Kasumi-1 (cell line): ENCODE measurements at regions not wholly inside any gene's neighbourhood (a gene's known extent, or its start where the extent isn't known, plus 50 kb on each side); places are given as distances from the start of the nearest gene placed in this dataset.

ENCODE experiments used
- DNase-seq, 2 experiments: peaks; one replicate each; lab custom pipeline; 2025; lab: John Stamatoyannopoulos, UW

GRCh38 chr11:119490253-119491006 is 67.5 kb upstream of the THY1 start:
- DNase-seq, result no peak

GRCh38 chr11:119489087-119489486 is 66.1 kb upstream of the THY1 start:
- DNase-seq, result no peak

DNA sequence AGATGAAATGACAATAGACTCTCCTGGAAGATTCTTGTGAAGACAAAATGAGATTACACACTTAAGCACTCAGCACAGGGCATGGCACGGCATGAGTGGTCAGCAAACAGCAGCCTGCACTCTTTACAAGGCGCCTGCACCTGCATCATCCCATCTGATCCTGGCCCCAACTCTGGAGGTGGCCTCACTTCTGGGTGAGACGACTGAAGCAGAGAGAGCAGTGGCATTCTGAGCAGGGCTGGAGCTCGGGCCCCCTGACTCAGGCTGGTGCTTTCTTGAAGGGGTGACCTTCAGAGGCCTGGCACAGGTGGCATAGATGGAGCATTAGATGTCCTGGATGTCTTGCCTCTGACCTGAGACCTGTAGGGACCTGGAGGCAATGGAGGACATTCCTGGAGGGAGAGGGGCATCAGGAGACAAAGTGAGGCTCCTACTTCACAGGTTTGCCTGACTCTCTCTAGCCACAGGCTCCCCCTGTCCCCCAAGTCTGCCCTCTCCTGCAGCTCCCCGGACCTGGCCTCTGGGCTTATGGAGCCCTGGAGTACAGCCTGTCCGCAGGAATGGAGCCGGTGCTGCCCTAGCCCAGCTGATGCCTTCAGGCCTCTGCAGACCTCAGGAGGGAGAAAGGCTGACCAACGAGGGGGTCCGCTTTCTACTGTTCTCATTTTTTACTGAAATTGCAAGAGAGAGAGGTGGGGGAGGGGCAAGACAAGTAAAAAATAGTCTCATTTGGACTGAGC is 65.5 kb upstream of the THY1 start:
- no peak for DNase-seq

DNA sequence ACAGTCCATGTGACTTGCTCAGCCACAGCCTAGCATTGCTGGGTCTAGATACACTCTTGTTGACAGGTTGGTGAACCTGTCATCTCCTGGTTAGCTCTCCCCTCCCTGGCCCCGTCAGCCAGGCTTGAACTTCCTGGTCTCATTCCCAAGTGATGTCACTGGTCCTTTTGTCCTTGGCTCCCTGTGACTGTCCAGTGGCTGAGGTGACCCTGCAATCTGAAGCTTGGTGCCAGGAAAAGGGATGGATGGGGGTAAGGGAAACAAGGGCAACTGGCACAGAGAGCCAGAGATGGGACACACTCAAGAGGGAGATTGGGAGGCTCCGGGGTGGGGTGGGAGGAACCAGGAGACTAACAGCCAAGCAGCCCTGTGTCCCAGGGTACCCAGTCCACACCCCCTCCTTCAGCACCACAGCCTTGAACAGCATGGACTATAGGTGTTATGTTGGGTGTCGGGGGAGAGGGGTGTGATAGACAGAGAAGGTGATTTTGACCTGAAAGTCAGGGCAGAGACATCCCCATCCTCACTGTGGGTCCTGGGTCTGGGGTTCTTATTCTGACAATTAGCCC is 63.8 kb upstream of the THY1 start:
- no peak for DNase-seq

DNA sequence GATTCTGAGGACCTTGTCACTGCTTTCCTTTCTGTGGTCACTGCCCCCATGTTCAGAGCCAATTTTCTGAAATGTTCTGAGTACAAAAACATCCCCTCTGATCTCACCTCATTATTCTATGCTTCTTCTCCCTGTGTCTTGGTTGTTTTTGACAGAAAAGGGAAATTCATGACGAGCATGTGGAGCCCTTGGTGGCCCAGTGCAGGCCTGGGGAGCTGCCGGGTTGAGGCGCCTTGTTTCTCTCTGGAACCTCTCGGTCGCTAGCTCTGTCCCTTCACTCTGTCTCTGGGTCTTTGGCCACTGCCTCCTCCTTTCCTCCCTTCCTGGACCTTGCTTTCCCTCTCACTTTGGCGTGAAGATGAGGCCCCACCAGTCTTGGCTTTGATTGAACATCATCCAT is 63.0 kb upstream of the THY1 start:
- no peak for DNase-seq

GRCh38 chr11:119484741-119485605 is 62.0 kb upstream of the THY1 start:
- DNase-seq, result no peak

DNA sequence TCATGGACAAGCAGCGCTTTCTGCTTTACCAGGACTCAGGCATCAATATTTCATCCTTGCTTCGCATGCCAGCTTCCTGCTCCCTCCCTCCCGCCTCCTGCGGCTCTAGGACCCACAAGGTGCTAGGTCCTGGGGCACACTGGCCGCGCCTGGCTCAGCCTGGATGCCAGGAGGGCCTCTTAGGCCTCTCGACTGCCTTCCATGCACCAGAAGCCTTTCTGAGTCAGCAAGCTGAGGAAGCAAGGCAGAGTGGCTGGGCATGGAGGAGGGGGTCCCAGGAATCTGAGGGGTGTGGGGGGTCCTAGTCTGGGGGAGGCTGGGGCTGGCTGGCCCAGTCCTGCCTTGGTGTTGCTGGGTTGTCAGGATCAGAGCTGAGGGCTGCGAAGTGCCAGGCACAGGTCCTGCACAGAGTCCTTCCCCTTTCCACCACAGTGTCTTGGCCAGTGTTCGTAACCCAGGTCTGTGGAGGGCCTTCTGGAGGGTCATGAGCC is 61.0 kb upstream of the THY1 start:
- DNase-seq, result no peak

DNA sequence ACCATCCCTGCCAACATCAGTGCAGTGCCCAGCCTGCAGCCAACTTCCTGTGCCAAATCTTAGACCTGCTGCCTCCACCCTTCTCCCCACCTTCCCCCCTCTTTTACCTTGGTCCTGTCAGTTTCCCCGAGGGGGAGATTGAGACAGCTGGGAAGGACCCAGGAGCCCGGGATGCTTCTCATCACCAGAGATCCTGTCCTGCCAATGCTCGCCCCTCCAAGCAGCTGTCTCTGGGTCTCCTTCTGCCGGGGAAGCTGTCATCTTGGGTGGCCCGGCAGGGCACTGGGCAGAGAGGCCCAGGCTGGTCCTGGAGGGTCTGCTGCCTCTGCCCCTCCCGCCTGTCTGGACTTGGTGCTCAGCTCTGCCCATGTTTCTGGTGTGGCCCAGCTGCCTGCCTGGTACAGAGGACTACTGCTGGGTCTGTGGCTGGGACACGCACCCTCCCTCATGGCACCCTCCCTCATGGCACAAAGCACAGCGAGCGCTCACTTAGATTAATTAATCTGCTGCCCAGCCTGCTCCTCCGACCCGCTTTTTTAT is 60.4 kb upstream of the THY1 start:
- no peak for DNase-seq

DNA sequence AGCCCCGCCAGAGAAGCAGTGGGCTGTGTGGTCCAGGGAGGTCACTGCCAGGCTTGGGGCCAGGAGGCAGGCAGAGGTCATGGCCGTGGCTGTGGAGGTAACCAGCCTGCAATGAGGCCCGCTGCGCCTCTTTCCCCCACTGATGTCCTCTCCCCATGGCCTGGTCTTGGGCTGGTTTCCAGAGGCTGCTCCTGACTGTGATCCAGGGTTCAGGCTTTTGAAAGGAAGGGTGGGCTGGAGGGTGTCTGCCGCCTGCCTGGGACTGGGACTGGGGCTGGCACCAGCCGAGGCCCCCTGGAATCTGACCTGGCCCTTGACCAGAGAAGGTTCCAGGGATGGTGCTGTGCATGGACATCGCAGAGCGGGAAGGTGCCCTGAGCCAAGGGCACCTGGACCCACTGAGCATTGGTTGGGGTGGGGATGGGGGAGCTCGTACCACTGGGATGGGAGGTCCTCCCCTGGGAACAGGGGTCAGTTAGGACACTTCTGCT is 59.6 kb upstream of the THY1 start:
- no peak for DNase-seq

- no peak for DNase-seq
Measured at GRCh38 chr11:119481667-119482400, 58.9 kb upstream of the THY1 start.

- peak; percentile 39 to 58 for DNase-seq
Measured at GRCh38 chr11:119481021-119481666, 58.2 kb upstream of the THY1 start.

- no peak for DNase-seq
Measured at GRCh38 chr11:119480380-119481020, 57.5 kb upstream of the THY1 start.

DNA sequence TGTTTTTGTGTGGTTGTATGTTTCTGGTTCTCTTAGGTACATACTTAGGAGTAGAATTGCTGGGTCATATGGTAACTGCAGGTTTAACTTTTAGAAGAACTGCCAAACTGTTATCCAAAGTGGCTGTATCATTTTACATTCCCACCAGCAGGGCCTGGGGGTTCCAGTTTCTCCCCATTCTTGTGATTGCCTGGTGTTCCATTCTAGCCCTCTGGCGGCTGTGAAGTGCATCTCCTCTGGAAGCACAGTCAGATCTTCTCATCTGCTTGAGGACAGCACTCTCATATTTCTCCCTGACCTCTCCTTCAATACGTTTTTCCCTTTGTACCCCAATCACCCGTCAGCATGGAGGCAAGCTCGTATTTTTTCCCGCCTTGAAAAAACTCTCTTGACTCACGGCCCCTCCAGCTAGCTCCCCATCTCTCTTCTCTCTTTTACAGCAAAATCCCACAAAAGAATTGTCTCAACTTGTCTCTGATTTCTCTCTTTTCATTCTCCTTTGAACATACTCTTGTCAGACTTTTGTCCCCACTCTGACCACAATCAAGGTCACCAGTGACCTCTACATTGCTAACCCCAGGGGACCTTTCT is 56.8 kb upstream of the THY1 start:
- DNase-seq, result peak; percentile 42 to 44

DNA sequence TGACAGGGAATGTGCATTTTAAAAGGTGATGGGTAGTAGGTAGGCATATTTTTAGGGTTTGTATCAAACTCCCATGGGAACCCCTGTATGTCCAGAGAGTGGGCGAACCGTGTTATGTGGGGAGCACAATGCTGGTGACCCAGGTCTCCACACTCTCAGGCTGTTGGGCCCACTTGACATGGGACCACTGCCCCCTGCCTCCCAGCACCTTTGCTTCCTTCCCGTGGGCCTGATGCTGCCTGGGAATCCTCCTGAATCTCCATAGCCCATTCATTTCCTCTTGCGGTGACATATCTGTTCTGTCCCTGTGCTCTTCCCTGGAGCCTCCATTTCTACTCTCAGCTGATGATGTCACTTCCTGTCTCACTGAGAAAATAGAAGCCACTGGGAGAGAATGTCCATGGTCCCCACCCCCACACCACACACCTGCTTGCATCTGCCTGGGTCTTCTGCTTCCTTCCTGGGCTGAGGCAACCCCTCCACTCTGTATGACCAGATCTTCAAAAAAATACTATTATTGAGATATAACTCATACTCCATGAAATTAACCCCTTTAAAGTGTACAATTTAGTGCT is 55.8 kb upstream of the THY1 start:
- DNase-seq, result no peak

DNA sequence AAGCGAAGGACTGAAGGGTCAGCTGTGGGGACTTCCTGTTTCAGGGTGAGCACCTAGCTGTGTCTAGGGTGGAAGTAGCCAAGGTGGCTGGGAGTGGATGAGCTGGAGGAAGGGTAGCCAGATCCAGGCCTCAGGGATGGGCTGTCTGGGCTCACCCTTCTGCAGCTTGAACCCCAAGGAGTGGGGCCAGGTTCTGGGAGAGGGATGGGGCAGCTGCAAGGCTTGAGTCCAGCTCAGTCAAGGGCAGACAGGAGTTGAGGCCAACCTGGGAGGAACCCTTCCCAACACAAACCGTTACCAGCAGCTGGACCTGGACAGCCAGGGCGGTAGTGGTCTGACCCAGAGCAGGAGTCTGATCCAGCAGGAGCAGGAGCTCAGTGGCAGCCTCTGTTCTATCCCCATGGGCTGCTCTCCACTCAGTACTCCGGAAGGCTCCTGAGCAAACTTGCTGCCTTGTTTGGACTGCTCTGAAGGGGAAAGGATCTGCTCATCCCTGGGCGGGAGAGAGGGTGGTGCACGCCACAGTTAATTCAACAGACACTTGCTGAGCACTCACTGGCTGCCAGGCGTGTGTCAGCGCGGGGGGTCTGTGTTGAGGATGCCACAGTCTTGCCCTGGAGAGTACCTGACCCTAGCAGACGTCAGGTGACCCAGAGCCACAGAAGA is 53.8 kb upstream of the THY1 start:
- no peak for DNase-seq

DNA sequence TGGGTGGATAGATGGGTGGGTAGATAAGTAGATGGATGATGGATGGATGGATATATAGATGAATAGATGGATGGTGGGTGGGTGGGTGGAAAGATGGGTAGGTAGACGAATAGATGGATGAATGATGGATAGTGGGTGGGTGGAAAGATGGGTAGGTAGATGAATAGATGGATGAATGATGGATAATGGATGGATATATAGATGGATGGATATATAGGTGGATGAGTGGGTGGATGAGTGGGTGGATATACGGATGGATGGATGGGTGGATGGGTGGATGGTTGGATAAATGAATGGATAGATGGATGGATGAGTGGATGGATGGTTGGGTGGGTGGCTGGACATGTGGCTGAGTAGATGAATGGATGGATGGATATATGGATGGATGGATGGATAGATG is 53.1 kb upstream of the THY1 start:
- DNase-seq, result no peak

- peak; percentile 51 to 82 for DNase-seq
Measured at GRCh38 chr11:119474682-119475596, 52.0 kb upstream of the THY1 start.
